GM13977 (cell line): ENCODE measurements at regions not wholly inside any gene's neighbourhood (a gene's known extent, or its start where the extent isn't known, plus 50 kb on each side); places are given as distances from the start of the nearest gene placed in this dataset.

ENCODE experiments used
- DNase-seq: peaks from one replicate; pipeline ENCODE4 v3.0.0; 2012; ENCODE audit warnings: low spot score
- CTCF ChIP-seq: IDR thresholded peaks from 2 replicates; pipeline ENCODE4 v1.5.1; 2012; ENCODE audit warnings: mild to moderate bottlenecking, control low read depth; ENCODE audit not compliant: insufficient read depth; ENCODE audit errors: extremely low read depth, missing control alignments
- in situ Hi-C: fragments of 300-500 bp; cut with MboI; formaldehyde crosslinking; loops from one replicate; pipeline ENCODE4 v1.12.0; 2022; ENCODE audit warnings: low sequenced_read_pairs, low pct_unique_long_range_greater_than_20kb, mixed read lengths, inconsistent platforms; ENCODE audit not compliant: unreplicated experiment

- TF ChIP-seq CTCF = no peak
- in situ Hi-C loops = loop anchor here (25.0 kb wide), 1 partner anchor 1121 kb away; the partner anchor contains the start of gene TMTC2
- DNase-seq = no peak
Observed at GRCh38 chr12:83807871-83808270, 1104.7 kb downstream of the SLC6A15 start.

GRCh38 chr12:83805873-83806272 lies 1106.7 kb downstream of the SLC6A15 start:
- no peak for DNase-seq
- TF ChIP-seq CTCF = no peak
- in situ Hi-C loops = loop anchor here (25.0 kb wide), 1 partner anchor 1119 kb away; the partner anchor contains the start of gene TMTC2

- no peak for TF ChIP-seq CTCF
- in situ Hi-C loops = loop anchor here (25.0 kb wide), 1 partner anchor 1118 kb away; the partner anchor contains the start of gene TMTC2
Observed at GRCh38 chr12:83805156-83805772, 1107.3 kb downstream of the SLC6A15 start.

GRCh38 chr12:83801972-83802371 lies 1110.6 kb downstream of the SLC6A15 start:
- no peak for DNase-seq
- in situ Hi-C loops = loop anchor here (25.0 kb wide), 1 partner anchor 1115 kb away; the partner anchor contains the start of gene TMTC2

More at GRCh38 chr12:83805156-83805772, 1107.3 kb downstream of the SLC6A15 start:
- no peak for DNase-seq

GRCh38 chr12:83800022-83800421 lies 1112.6 kb downstream of the SLC6A15 start:
- in situ Hi-C loops = loop anchor here (25.0 kb wide), 1 partner anchor 1113 kb away; the partner anchor contains the start of gene TMTC2
- no peak for TF ChIP-seq CTCF

More at GRCh38 chr12:83801972-83802371, 1110.6 kb downstream of the SLC6A15 start:
- no peak for TF ChIP-seq CTCF

GRCh38 chr12:83796531-83796930 lies 1109.8 kb downstream of the TMTC2 start:
- TF ChIP-seq CTCF = no peak

More at GRCh38 chr12:83800022-83800421, 1112.6 kb downstream of the SLC6A15 start:
- no peak for DNase-seq

More at GRCh38 chr12:83796531-83796930, 1109.8 kb downstream of the TMTC2 start:
- in situ Hi-C loops = no loop called here
- no peak for DNase-seq
